Ectodermal cell (in vitro differentiated cells): ENCODE measurements at regions not wholly inside any gene's neighbourhood (a gene's known extent, or its start where the extent isn't known, plus 50 kb on each side); places are given as distances from the start of the nearest gene placed in this dataset.

Source experiments
- H3K27ac ChIP-seq: 2 replicates; pipeline ENCODE4 v1.7.0; 2013; ENCODE audit warnings: mild to moderate bottlenecking, low read depth, low read length; ENCODE audit not compliant: insufficient read depth, poor library complexity, severe bottlenecking
- H3K27me3 ChIP-seq: 2 replicates; pipeline ENCODE4 v1.7.0; 2013; ENCODE audit warnings: mild to moderate bottlenecking, low read length; ENCODE audit not compliant: insufficient read depth, control insufficient read depth, poor library complexity, severe bottlenecking
- H3K36me3 ChIP-seq: one replicate; pipeline ENCODE4 v1.7.0; 2013; ENCODE audit warnings: low read length; ENCODE audit not compliant: control insufficient read depth, insufficient read depth
- H3K4me1 ChIP-seq: one replicate; pipeline ENCODE4 v1.7.0; 2013; ENCODE audit warnings: low read length; ENCODE audit not compliant: control insufficient read depth, insufficient read depth
- H3K4me3 ChIP-seq: 2 replicates; pipeline ENCODE4 v1.7.0; 2013; ENCODE audit warnings: low read depth, low read length, control low read depth; ENCODE audit not compliant: insufficient read depth
- H3K9me3 ChIP-seq: 2 replicates; pipeline ENCODE4 v1.7.0; 2013; ENCODE audit warnings: mild to moderate bottlenecking, low read length, moderate library complexity; ENCODE audit not compliant: control insufficient read depth
- WGBS, 2 experiments: methylation state at CpG; one replicate each; pipeline ENCODE4 v1.1.7; 2013; ENCODE audit warnings: missing lambda C conversion rate in 2 of 2; 5-methylcytosine and 5-hydroxymethylcytosine counted together

DNA sequence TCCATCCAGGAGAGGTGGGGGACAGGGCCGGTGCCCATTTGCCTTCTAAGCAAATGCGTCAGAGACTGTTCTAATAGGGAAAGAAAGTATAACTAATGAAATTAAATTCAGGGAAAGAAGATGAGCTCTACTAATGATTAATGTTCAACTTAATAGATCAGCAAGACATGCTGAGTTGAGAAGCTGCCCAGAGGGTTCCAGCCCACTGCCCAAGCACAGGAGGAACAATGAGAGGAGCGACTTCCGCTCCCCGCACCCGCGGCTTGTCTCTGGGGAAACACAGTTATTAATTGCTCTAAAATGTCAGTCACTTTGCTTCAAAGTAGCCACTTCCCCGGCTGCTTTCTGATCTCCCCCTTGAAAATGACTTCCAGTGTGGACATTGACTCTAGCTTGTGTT is 331.3 kb downstream of the UQCRFS1 start:
- Histone ChIP-seq H3K27me3 (no peaks in the 10 kb centered on the region), H3K27ac (no peak overlapping the region), H3K9me3 (no peaks in the 10 kb centered on the region), H3K4me1 (peaks cover 19% of the 10 kb centered on the region), H3K36me3 (no peaks in the 10 kb centered on the region), H3K4me3 (no peak overlapping the region)
- WGBS, 2 experiments, result 73% methylated on average over 8 of the region's 8 CpGs

DNA sequence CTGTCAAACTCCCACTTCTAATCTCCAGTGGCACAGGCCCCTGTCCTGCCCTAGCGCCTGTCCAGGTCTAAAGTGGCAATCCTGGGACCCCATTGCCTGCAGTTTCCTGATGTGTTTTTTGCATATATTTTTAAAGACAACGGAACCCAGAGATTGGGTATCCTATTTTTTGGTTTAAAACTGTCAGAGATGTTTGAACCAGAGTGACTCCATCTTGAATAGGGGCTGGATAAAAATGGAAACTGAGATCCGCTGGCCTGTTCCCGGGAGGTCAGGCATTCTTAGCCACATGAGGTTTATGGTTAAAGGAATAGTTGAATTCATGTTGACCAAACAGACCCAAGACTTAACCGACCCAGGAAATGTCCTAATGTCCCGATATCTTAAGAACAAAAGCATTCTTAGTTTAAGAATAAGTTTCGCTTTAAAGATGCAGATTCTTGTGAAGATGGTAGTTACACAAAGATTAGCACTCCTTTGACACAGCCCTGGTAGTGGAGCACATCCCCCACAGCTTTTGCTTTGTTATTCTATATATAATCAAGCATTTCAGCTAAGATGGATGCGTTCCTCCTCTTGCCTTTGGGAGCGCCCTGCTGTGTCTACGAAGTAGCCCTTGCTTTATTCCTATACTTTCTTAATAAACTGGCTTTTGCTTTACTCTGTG is 332.1 kb downstream of the UQCRFS1 start:
- no peaks in the 10 kb centered on the region for H3K27me3 ChIP-seq
- H3K4me1 ChIP-seq, result peaks cover 19% of the 10 kb centered on the region
- no peaks in the 10 kb centered on the region for H3K9me3 ChIP-seq
- H3K4me3 ChIP-seq, result no peak overlapping the region
- WGBS, 2 experiments, result 40 to 41% methylated on average over 8 to 10 of the region's 10 CpGs
- no peak overlapping the region for H3K27ac ChIP-seq
- no peaks in the 10 kb centered on the region for H3K36me3 ChIP-seq

DNA sequence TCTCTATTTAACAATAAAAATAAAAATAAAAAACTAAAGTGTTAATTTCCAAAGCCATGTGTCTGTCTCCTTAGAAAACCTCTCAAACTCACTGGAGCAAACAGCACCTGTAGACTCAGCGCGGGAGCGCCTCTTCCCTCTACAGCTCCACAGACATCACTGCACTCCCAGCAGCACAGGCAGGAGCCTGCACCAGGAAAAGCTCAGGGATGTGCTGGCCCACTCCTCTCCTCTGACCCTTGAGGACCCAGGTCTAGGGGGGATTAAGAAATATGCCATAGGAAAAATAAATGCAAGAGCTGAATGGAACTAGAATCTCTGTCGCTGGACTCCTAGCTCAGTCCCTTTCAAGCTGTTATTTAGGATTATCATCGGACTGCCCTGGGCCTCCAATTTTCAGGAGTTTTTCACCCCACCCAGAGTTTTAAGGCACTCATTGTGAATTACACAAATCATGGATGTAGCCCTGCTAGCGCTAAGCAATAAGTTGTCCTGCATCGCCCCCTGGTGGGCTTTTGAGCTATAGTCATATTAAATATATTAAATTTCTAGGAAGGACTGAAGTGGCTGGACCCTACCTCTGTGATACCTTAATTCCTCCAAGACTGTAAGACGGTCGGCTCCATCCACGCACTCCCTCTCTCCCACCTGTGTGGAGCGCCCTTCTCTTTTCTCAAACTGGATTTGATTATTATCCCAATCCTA is 333.9 kb downstream of the UQCRFS1 start:
- Histone ChIP-seq H3K27me3 (no peaks in the 10 kb centered on the region), H3K27ac (no peak overlapping the region), H3K4me3 (no peak overlapping the region), H3K9me3 (no peaks in the 10 kb centered on the region), H3K36me3 (no peaks in the 10 kb centered on the region), H3K4me1 (peaks cover 19% of the 10 kb centered on the region)
- 36 to 39% methylated on average over 9 to 10 of the region's 11 CpGs for WGBS, 2 experiments

DNA sequence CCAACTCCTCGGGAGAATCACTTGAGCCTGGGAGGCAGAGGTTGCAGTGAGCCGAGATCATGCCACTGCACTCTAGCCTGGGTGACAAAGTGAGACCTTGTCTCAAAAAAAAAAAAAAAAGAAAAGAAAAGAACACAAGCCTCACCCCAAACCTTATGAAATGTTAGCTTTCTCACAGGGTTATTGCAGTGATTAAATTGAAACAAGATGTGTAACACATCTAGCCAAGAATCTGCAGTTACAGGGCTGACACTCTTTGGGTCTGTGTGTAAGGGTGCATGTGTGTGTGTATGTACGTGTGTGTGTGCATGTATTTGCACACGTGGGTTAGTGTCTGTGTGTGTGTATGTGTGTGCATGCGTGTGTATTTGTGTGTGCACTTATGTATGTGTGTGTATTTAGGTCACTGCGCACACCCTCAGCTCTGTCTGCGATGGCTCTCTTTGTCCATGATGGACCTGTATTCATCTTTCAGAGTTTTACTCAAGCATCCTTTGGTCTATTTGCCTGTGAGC is 336.3 kb downstream of the UQCRFS1 start:
- no peak overlapping the region for H3K4me3 ChIP-seq
- no peak overlapping the region for H3K27ac ChIP-seq
- H3K27me3 ChIP-seq, result no peaks in the 10 kb centered on the region
- H3K36me3 ChIP-seq, result no peaks in the 10 kb centered on the region
- H3K4me1 ChIP-seq, result peaks cover 4% of the 10 kb centered on the region
- no peaks in the 10 kb centered on the region for H3K9me3 ChIP-seq
- 89 to 94% methylated on average over 7 of the region's 7 CpGs for WGBS, 2 experiments

DNA sequence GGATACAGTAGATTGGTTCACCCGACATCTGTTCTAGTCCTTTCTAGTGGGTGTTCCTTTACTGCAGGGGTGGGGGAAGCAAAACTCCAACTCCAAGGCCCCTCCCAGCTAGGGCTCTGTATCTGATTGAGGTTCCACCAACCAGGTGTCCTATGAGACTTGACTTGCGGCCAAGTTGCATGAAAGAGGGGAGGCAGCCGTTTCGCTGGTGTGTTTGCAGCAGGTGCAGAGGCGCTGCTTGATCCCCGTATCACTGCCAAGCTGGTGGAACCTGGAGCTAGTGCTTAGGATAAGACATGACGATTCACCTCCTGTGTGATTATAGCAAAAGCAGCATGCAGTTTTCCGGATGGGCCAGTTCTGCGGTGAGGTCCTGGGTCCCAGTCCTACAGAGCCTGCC is 338.2 kb downstream of the UQCRFS1 start:
- no peaks in the 10 kb centered on the region for H3K4me1 ChIP-seq
- 95 to 97% methylated on average over 9 of the region's 9 CpGs for whole genome bisulfite sequencing, 2 experiments
- H3K27me3 ChIP-seq, result no peaks in the 10 kb centered on the region
- no peak overlapping the region for H3K4me3 ChIP-seq
- H3K9me3 ChIP-seq, result no peaks in the 10 kb centered on the region
- no peaks in the 10 kb centered on the region for H3K36me3 ChIP-seq
- H3K27ac ChIP-seq, result no peak overlapping the region

DNA sequence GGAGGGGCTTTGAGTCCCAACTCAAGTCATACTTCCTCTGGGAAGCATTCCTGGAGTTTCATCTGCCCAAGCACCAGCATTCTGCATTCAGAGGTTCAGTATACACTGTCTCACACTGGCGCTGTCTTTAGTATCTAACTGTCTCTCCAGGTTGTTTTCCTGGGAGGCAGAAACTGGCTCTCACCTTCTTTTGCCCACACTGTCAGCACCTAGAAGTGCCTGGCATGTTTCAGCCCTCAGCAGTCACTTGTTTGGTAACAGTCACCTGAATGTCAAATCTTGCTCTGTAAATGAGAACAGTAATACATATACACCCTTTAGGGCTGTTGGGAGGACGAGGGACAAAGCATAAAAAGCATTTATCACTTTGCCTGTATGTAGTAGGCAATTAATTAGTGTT is 339.6 kb downstream of the UQCRFS1 start:
- 73 to 82% methylated on average over 2 of the region's 2 CpGs for WGBS, 2 experiments
- Histone ChIP-seq H3K4me1 (no peaks in the 10 kb centered on the region), H3K4me3 (no peak overlapping the region), H3K36me3 (no peaks in the 10 kb centered on the region), H3K9me3 (no peaks in the 10 kb centered on the region), H3K27ac (no peak overlapping the region), H3K27me3 (no peaks in the 10 kb centered on the region)

DNA sequence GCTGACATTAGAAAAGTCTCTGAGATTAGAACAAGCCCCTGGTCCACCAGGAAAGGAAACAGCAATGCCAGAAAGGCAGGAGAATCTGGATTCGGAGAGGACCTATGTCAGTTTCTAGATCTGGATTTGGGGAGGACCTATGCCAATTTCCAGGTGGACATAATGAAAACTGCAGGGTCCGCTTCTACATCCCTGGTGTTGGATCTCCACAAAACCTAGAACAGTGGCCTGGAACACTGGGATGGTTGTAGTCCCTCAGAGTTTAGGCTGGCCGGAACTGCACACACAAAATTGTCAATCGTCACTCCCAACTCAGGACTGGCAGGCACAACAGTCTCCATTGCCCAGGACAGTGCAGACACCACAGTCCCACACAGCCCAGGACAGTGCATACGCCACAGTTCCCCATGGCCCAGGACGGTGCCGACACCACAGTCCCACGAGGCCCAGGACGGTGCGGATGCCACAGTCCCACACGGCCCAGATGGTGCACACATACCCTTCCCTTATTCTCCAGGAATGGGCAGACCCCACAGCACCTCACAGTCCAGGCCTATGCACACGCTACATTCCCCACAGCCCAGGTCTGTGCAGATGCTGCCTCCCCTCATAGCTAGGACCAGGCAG is 341.7 kb downstream of the UQCRFS1 start:
- H3K4me1 ChIP-seq, result no peaks in the 10 kb centered on the region
- H3K9me3 ChIP-seq, result no peaks in the 10 kb centered on the region
- H3K27ac ChIP-seq, result no peak overlapping the region
- H3K4me3 ChIP-seq, result no peak overlapping the region
- H3K36me3 ChIP-seq, result no peaks in the 10 kb centered on the region
- 95 to 96% methylated on average over 12 of the region's 12 CpGs for WGBS, 2 experiments
- H3K27me3 ChIP-seq, result no peaks in the 10 kb centered on the region

DNA sequence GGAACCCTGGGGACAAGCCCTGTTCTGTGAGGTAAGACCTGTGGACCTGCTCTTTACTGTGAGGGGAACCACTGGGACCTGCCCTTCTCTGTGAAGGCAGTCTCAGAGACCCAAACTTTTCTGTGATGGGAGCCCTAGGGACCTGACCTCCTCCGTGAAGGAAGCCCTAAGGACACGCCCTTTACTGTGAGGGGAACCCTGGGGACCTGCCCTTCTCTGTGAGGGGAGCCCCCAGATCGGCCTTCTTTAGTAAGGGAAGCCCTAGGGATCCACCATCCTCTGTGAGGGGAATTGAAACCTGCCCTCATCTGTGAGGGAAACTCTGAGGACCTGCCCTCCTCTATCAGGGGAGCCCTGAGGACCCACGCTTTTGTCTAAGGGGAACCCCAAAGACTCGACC is 343.5 kb downstream of the UQCRFS1 start:
- Histone ChIP-seq H3K27me3 (no peaks in the 10 kb centered on the region), H3K36me3 (no peaks in the 10 kb centered on the region), H3K9me3 (no peaks in the 10 kb centered on the region), H3K4me3 (no peak overlapping the region), H3K27ac (no peak overlapping the region), H3K4me1 (no peaks in the 10 kb centered on the region)
- 93 to 96% methylated on average over 5 of the region's 5 CpGs for WGBS, 2 experiments

DNA sequence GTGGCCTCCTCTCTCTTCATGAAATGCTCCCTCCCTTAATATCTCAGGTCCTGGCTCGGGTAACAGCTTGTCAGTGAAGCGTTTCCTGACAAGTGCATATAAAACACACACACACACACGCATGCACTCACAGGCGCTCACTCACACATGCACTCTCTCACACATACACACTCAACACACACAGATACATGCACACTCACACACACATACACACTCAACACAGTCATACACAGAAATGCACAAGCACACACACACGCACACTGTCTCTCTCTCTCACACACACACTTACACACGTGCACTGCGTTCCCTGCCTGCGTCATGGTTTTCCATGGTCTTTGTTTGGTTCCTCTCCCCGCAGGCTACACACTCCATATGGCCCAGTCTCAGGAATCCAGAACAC is 344.1 kb downstream of the UQCRFS1 start:
- no peaks in the 10 kb centered on the region for H3K9me3 ChIP-seq
- 92 to 93% methylated on average over 9 of the region's 9 CpGs for WGBS, 2 experiments
- no peaks in the 10 kb centered on the region for H3K4me1 ChIP-seq
- H3K27me3 ChIP-seq, result no peaks in the 10 kb centered on the region
- no peak overlapping the region for H3K27ac ChIP-seq
- no peaks in the 10 kb centered on the region for H3K36me3 ChIP-seq
- H3K4me3 ChIP-seq, result no peak overlapping the region

DNA sequence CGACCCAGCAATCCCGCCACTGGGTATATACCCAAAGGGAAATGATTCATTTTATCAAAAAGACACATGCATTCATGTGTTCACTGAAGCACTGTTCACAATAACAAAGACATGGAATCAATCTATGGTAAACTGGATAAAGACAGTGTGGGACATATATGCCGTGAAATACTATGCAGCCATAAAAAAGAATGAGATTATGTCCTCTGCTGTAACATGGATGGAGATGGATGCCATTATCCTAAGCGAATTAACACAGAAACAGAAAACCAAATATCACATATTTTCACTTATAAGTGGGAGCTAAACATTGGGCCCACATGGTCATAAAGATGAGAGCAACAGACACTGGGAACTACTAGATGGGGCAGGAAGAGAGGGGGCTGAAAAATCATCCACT is 345.0 kb downstream of the UQCRFS1 start:
- Histone ChIP-seq H3K27ac (no peak overlapping the region), H3K4me1 (no peaks in the 10 kb centered on the region), H3K27me3 (no peaks in the 10 kb centered on the region), H3K4me3 (no peak overlapping the region), H3K9me3 (no peaks in the 10 kb centered on the region), H3K36me3 (no peaks in the 10 kb centered on the region)
- 96 to 99% methylated on average over 3 to 4 of the region's 4 CpGs for WGBS, 2 experiments
